ENCODE measurements at regions not wholly inside any gene's neighbourhood (a gene's known extent, or its start where the extent isn't known, plus 50 kb on each side); places are given as distances from the start of the nearest gene placed in this dataset.

- no peak for TF ChIP-seq CTCF (IDR thresholded peaks at IDR 0.05; ENCODE audit: insufficient read depth, low read depth, low read length, missing control alignments)
- no peak for DNase-seq (ENCODE audit: low read depth)
- H3K4me3 ChIP-seq (ENCODE audit: low read depth, low read length) = no peak overlapping the region
Measured at GRCh38 chr18:54509793-54510192, 81.3 kb upstream of the DYNAP start.

DNA sequence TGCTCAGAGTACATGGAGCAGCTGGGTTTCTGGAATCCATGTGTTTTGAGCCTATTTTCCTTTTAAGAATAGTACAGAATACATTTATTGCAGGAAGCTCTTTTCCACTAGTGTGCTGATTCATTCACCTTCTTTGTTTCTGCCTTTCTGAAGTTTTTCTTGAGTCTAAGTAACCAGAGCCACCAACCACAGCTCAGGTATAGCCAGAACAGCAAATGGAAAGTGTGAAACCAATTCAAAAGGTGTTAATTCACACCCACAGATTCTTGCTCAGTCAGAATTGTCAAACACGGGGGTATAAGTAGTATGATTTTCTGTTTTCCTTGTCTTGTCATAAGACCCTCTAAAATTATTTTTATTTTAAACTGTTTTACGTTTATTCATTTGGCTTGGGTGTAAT lies 75.9 kb upstream of the DYNAP start:
- H3K4me3 ChIP-seq (ENCODE audit: low read depth, low read length) = no peak overlapping the region
- TF ChIP-seq CTCF (IDR thresholded peaks at IDR 0.05; ENCODE audit: insufficient read depth, low read depth, low read length, missing control alignments) = no peak
- no peak for DNase-seq (ENCODE audit: low read depth)

DNA sequence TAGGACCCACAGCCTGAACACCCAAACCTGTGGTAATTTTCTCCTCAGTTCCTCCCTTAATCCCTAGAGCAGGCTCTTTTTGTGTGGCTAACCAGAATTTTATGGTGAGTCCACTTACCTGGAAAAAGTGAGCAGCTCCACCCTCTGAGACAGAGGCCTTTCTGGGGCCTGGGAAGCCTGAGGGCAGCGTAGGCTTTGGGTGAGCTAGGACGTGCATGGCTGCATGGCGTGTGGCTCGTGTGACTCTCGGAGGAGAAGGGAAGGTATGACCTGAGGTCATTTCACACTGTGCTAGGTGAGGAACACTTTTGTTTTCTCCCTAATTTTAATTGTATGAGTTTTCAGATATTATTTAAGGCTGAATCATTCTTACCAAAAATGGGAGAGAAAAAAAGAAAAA lies 73.5 kb upstream of the DYNAP start:
- TF ChIP-seq CTCF (IDR thresholded peaks at IDR 0.05; ENCODE audit: insufficient read depth, low read depth, low read length, missing control alignments) = no peak
- no peak overlapping the region for H3K4me3 ChIP-seq (ENCODE audit: low read depth, low read length)
- DNase-seq (ENCODE audit: low read depth) = no peak

GRCh38 chr18:54521846-54522245 lies 69.2 kb upstream of the DYNAP start:
- DNase-seq (ENCODE audit: low read depth) = no peak
- TF ChIP-seq CTCF (IDR thresholded peaks at IDR 0.05; ENCODE audit: insufficient read depth, low read depth, low read length, missing control alignments) = no peak
- no peak overlapping the region for H3K4me3 ChIP-seq (ENCODE audit: low read depth, low read length)

- no peak for TF ChIP-seq CTCF (IDR thresholded peaks at IDR 0.05; ENCODE audit: insufficient read depth, low read depth, low read length, missing control alignments)
- no peak for DNase-seq (ENCODE audit: low read depth)
- no peak overlapping the region for H3K4me3 ChIP-seq (ENCODE audit: low read depth, low read length)
Measured at GRCh38 chr18:54528942-54529376, 62.1 kb upstream of the DYNAP start.

DNA sequence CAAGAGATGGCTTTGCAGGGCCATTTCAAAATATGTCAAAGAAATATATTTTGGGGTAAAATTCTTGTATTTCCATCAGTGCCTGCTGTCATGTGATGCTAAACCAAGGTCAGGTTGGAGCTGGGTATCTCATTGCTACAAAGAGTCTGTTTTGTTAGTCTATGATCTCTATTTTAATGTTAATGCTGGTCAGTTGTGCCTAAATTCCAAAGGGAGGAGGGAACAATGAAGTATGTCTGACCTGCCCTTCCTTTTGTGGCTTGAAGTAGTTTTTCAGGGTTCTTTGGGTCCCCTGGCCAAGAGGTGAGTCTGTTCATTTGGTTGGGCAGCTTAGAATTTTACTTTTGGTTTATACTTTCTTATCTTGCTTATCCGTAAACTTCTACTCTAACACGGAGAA lies 61.6 kb upstream of the DYNAP start:
- no peak overlapping the region for H3K4me3 ChIP-seq (ENCODE audit: low read depth, low read length)

More for the DNA sequence above, 61.6 kb upstream of the DYNAP start:
- DNase-seq (ENCODE audit: low read depth) = no peak
- no peak for TF ChIP-seq CTCF (IDR thresholded peaks at IDR 0.05; ENCODE audit: insufficient read depth, low read depth, low read length, missing control alignments)
